ENCODE measurements at regions not wholly inside any gene's neighbourhood (a gene's known extent, or its start where the extent isn't known, plus 50 kb on each side); places are given as distances from the start of the nearest gene placed in this dataset.

DNA sequence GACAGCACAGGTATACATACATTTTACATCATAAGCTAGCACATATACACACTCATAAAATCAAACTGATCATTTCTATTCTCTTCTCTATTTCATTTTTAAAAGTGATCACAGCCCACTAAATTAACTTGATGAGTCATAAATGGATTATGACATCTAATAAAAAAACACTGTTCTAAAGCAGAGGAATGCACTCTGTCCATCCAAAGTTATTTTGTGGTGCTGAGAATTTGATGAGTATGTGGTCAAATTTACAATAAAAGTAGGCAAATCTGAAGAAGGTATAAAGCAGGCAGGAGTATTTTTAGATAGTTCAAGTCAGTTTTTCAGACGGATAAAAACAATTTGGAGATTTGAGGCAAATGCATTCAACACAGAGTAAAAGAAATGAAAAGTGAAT, 104.4 kb downstream of the NOL4 start:
- DNase-seq (ENCODE audit: low read depth, low spot score): no peak
- H3K4me1 ChIP-seq (ENCODE audit: control insufficient read depth, insufficient read depth, low read length): no peaks in the 10 kb centered on the region
- TF ChIP-seq SIN3A (IDR thresholded peaks at IDR 0.05; ENCODE audit: borderline replicate concordance, insufficient read depth, low read depth, low read length) (no peak), POLR2AphosphoS5 (IDR thresholded peaks at IDR 0.05; ENCODE audit: low read depth, low read length) (no peak), TCF7L2 (IDR thresholded peaks at IDR 0.05; ENCODE audit: low read depth, low read length) (no peak)
- TF ChIP-seq, protein P1, sequence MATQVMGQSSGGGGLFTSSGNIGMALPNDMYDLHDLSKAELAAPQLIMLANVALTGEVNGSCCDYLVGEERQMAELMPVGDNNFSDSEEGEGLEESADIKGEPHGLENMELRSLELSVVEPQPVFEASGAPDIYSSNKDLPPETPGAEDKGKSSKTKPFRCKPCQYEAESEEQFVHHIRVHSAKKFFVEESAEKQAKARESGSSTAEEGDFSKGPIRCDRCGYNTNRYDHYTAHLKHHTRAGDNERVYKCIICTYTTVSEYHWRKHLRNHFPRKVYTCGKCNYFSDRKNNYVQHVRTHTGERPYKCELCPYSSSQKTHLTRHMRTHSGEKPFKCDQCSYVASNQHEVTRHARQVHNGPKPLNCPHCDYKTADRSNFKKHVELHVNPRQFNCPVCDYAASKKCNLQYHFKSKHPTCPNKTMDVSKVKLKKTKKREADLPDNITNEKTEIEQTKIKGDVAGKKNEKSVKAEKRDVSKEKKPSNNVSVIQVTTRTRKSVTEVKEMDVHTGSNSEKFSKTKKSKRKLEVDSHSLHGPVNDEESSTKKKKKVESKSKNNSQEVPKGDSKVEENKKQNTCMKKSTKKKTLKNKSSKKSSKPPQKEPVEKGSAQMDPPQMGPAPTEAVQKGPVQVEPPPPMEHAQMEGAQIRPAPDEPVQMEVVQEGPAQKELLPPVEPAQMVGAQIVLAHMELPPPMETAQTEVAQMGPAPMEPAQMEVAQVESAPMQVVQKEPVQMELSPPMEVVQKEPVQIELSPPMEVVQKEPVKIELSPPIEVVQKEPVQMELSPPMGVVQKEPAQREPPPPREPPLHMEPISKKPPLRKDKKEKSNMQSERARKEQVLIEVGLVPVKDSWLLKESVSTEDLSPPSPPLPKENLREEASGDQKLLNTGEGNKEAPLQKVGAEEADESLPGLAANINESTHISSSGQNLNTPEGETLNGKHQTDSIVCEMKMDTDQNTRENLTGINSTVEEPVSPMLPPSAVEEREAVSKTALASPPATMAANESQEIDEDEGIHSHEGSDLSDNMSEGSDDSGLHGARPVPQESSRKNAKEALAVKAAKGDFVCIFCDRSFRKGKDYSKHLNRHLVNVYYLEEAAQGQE (IDR thresholded peaks at IDR 0.05; ENCODE audit: insufficient read depth in 1 of 2, low read depth in 2 of 2, low read length in 1 of 2): no peak
- TF ChIP-seq, protein P2, sequence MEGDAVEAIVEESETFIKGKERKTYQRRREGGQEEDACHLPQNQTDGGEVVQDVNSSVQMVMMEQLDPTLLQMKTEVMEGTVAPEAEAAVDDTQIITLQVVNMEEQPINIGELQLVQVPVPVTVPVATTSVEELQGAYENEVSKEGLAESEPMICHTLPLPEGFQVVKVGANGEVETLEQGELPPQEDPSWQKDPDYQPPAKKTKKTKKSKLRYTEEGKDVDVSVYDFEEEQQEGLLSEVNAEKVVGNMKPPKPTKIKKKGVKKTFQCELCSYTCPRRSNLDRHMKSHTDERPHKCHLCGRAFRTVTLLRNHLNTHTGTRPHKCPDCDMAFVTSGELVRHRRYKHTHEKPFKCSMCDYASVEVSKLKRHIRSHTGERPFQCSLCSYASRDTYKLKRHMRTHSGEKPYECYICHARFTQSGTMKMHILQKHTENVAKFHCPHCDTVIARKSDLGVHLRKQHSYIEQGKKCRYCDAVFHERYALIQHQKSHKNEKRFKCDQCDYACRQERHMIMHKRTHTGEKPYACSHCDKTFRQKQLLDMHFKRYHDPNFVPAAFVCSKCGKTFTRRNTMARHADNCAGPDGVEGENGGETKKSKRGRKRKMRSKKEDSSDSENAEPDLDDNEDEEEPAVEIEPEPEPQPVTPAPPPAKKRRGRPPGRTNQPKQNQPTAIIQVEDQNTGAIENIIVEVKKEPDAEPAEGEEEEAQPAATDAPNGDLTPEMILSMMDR (IDR thresholded peaks at IDR 0.05): no peak
- intact Hi-C loops (cut with micrococcal nuclease; ENCODE audit: unreplicated experiment) (loop anchor here (5.0 kb wide), 1 partner anchor 667 kb away; no protein-coding TSS in a partner anchor), in situ Hi-C loops (cut with HindIII; ENCODE audit: low pct_unique_long_range_greater_than_20kb, low sequenced_read_pairs) (no loop called here)
- no peaks in the 10 kb centered on the region for H3K27me3 ChIP-seq (ENCODE audit: control insufficient read depth, insufficient read depth, low read length)
- no peaks in the 10 kb centered on the region for H3K36me3 ChIP-seq (ENCODE audit: control insufficient read depth, insufficient read depth, low read length)
- H3K27ac ChIP-seq (ENCODE audit: low read length): no peak overlapping the region
- ATAC-seq: no peak
- no peaks in the 10 kb centered on the region for H3K9me3 ChIP-seq (ENCODE audit: control insufficient read depth, insufficient read depth, low read depth, low read length)
- CTCF ChIA-PET: interaction anchor here (0.5 kb wide), 1 partner anchor 11 kb away, joined by 4 read pairs; no protein-coding TSS in a partner anchor
- POLR2A ChIA-PET: no interaction called here
- no peak overlapping the region for H3K4me3 ChIP-seq (ENCODE audit: low read depth in 2 of 2, low read length in 2 of 2)
- no TSS peak for BruUV-seq (replicated peaks)

DNA sequence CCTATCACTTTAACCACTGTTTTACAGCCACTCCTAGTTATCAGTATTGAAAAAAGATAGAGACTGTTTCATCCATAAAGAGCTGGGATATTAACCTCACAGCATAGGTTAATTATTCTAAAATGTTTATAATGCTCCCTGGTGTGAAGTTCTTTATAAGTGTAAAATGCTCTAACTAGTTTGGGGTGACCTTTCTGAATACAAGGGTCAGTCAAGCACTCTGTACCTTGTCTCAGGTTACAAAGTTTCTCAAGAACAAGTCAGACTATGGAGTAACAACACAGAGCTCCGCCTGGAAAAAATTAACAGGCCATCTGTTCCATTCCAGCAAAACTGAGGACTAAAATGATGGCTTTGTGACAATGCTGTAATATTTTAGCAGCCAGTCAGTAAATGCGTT, 107.4 kb downstream of the NOL4 start:
- Histone ChIP-seq H3K4me3 (ENCODE audit: low read depth in 2 of 2, low read length in 2 of 2) (no peak overlapping the region), H3K4me1 (ENCODE audit: control insufficient read depth, insufficient read depth, low read length) (no peaks in the 10 kb centered on the region), H3K9me3 (ENCODE audit: control insufficient read depth, insufficient read depth, low read depth, low read length) (no peaks in the 10 kb centered on the region), H3K36me3 (ENCODE audit: control insufficient read depth, insufficient read depth, low read length) (no peaks in the 10 kb centered on the region), H3K27me3 (ENCODE audit: control insufficient read depth, insufficient read depth, low read length) (no peaks in the 10 kb centered on the region), H3K27ac (ENCODE audit: low read length) (no peak overlapping the region)
- no peak for TF ChIP-seq TCF7L2 (IDR thresholded peaks at IDR 0.05; ENCODE audit: low read depth, low read length)
- TF ChIP-seq POLR2AphosphoS5 (IDR thresholded peaks at IDR 0.05; ENCODE audit: low read depth, low read length): no peak
- no peak for TF ChIP-seq SIN3A (IDR thresholded peaks at IDR 0.05; ENCODE audit: borderline replicate concordance, insufficient read depth, low read depth, low read length)
- TF ChIP-seq, protein P2 (IDR thresholded peaks at IDR 0.05): no peak
- TF ChIP-seq, protein P1 (IDR thresholded peaks at IDR 0.05; ENCODE audit: insufficient read depth in 1 of 2, low read depth in 2 of 2, low read length in 1 of 2): no peak
- BruUV-seq (replicated peaks): no TSS peak
- ChIA-PET CTCF (no interaction called here), POLR2A (no interaction called here)
- no peak for ATAC-seq
- intact Hi-C loops (cut with micrococcal nuclease; ENCODE audit: unreplicated experiment) (no loop called here), in situ Hi-C loops (cut with HindIII; ENCODE audit: low pct_unique_long_range_greater_than_20kb, low sequenced_read_pairs) (no loop called here)
- DNase-seq (ENCODE audit: low read depth, low spot score): no peak
